Type B pancreatic cell (in vitro differentiated cells): ENCODE measurements at regions not wholly inside any gene's neighbourhood (a gene's known extent, or its start where the extent isn't known, plus 50 kb on each side); places are given as distances from the start of the nearest gene placed in this dataset.

Experiments
- DNase-seq: peaks from one replicate; pipeline ENCODE4 v3.0.0; 2021; ENCODE audit warnings: mixed read lengths; ENCODE audit not compliant: unreplicated experiment; ENCODE audit errors: extremely low spot score
- H3K27ac Mint-ChIP-seq: 2 replicates; pipeline ENCODE4 v1.8.0; 2021; ENCODE audit warnings: mild to moderate bottlenecking, mixed read lengths
- H3K27me3 Mint-ChIP-seq: 2 replicates; pipeline ENCODE4 v1.8.0; 2021; ENCODE audit warnings: mixed read lengths
- H3K36me3 Mint-ChIP-seq: 2 replicates; pipeline ENCODE4 v1.8.0; 2021; ENCODE audit warnings: mixed read lengths
- H3K4me1 Mint-ChIP-seq: one replicate; pipeline ENCODE4 v1.8.0; 2021; ENCODE audit warnings: mixed read lengths; ENCODE audit not compliant: unreplicated experiment
- H3K4me3 Mint-ChIP-seq: 2 replicates; pipeline ENCODE4 v1.8.0; 2021; ENCODE audit warnings: mild to moderate bottlenecking, mixed read lengths
- H3K9me3 Mint-ChIP-seq: 2 replicates; pipeline ENCODE4 v1.8.0; 2021; ENCODE audit warnings: mixed read lengths
- TF ChIP-seq, protein P1 (sequence below): fragments of 200-600 bp; sonication (generic); conservative IDR thresholded peaks from 2 replicates; pipeline ENCODE4 v1.5.0; 2021; ENCODE audit warnings: antibody characterized with exemption, mild to moderate bottlenecking

GRCh38 chr5:106361905-106362304 is 1308.8 kb downstream of the EFNA5 start:
- no peaks in the 10 kb centered on the region for H3K27me3 Mint-ChIP-seq
- no peaks in the 10 kb centered on the region for H3K4me1 Mint-ChIP-seq
- TF ChIP-seq, protein P1, sequence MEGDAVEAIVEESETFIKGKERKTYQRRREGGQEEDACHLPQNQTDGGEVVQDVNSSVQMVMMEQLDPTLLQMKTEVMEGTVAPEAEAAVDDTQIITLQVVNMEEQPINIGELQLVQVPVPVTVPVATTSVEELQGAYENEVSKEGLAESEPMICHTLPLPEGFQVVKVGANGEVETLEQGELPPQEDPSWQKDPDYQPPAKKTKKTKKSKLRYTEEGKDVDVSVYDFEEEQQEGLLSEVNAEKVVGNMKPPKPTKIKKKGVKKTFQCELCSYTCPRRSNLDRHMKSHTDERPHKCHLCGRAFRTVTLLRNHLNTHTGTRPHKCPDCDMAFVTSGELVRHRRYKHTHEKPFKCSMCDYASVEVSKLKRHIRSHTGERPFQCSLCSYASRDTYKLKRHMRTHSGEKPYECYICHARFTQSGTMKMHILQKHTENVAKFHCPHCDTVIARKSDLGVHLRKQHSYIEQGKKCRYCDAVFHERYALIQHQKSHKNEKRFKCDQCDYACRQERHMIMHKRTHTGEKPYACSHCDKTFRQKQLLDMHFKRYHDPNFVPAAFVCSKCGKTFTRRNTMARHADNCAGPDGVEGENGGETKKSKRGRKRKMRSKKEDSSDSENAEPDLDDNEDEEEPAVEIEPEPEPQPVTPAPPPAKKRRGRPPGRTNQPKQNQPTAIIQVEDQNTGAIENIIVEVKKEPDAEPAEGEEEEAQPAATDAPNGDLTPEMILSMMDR: no peak
- no peak overlapping the region for H3K4me3 Mint-ChIP-seq
- no peaks in the 10 kb centered on the region for H3K9me3 Mint-ChIP-seq
- H3K36me3 Mint-ChIP-seq: no peaks in the 10 kb centered on the region
- H3K27ac Mint-ChIP-seq: no peak overlapping the region
- no peak for DNase-seq

DNA sequence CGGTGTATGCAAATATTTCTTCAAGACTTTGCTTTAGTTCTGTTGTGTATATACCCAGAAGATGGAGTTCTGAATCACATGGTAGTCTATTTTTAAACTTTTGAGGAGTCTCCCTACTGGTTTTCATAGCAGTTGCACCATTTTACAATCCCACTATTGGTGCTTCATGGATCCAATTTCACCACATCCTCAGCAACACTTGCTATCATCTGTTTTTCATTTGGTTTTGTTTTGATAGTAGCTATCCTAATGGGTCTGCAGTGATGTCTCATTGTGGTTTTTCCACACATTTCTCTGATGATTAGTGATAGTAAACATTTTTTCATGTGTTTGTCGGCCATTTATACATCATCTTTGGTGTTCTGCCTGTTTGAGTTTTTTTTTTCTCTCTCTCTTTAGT is 1339.3 kb downstream of the EFNA5 start:
- Mint-ChIP-seq H3K9me3 (peaks cover 1% of the 10 kb centered on the region), H3K27ac (no peak overlapping the region), H3K36me3 (no peaks in the 10 kb centered on the region), H3K27me3 (no peaks in the 10 kb centered on the region), H3K4me3 (no peak overlapping the region), H3K4me1 (no peaks in the 10 kb centered on the region)
- DNase-seq: no peak
- TF ChIP-seq, protein P1: no peak

GRCh38 chr5:106324356-106324755 is 1346.4 kb downstream of the EFNA5 start:
- Mint-ChIP-seq H3K36me3 (no peaks in the 10 kb centered on the region), H3K4me1 (peaks cover 4% of the 10 kb centered on the region), H3K9me3 (peaks cover 9% of the 10 kb centered on the region), H3K4me3 (no peak overlapping the region), H3K27me3 (no peaks in the 10 kb centered on the region), H3K27ac (no peak overlapping the region)
- no peak for DNase-seq
- TF ChIP-seq, protein P1: no peak

DNA sequence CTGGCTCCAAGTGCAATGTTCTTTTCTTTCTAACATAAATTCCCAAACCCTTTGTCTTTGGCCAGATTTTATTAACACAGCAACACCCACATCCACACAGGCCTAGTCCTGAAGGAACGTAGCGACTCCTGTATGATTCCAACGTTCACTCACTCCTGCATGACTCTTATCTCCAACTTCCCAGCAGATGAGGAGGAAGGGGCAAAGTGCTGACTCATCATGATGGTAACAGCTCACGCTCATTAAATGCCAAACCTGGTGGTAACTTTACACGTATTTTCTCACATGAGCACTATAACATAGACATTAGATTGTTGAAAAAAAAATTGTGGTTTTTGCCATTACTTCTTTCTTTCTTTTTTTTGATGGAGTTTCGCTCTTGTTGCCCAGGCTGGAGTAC is 1349.5 kb downstream of the EFNA5 start:
- H3K36me3 Mint-ChIP-seq: no peaks in the 10 kb centered on the region
- H3K27ac Mint-ChIP-seq: no peak overlapping the region
- TF ChIP-seq, protein P1: no peak
- H3K27me3 Mint-ChIP-seq: no peaks in the 10 kb centered on the region
- no peak overlapping the region for H3K4me3 Mint-ChIP-seq
- no peak for DNase-seq
- peaks cover 6% of the 10 kb centered on the region for H3K9me3 Mint-ChIP-seq
- peaks cover 4% of the 10 kb centered on the region for H3K4me1 Mint-ChIP-seq

- H3K36me3 Mint-ChIP-seq: no peaks in the 10 kb centered on the region
Measured at GRCh38 chr5:106314221-106314824, 1356.4 kb downstream of the EFNA5 start.

More at GRCh38 chr5:106314221-106314824, 1356.4 kb downstream of the EFNA5 start:
- TF ChIP-seq, protein P1: no peak
- H3K9me3 Mint-ChIP-seq: no peaks in the 10 kb centered on the region
- no peaks in the 10 kb centered on the region for H3K27me3 Mint-ChIP-seq
- no peak overlapping the region for H3K27ac Mint-ChIP-seq
- peaks cover 5% of the 10 kb centered on the region for H3K4me1 Mint-ChIP-seq
- no peak overlapping the region for H3K4me3 Mint-ChIP-seq
- no peak for DNase-seq
